SK-N-SH treated with all-trans-retinoic acid at 6 μM for 48 hours (cell line): ENCODE measurements at regions not wholly inside any gene's neighbourhood (a gene's known extent, or its start where the extent isn't known, plus 50 kb on each side); places are given as distances from the start of the nearest gene placed in this dataset.

Source experiments
- ATAC-seq: fragments of 200-7000 bp; cut with Tn5 transposase; 3 replicates; pipeline ENCODE4 v1.9.1; 2020; ENCODE audit warnings: mild to moderate bottlenecking, moderate library complexity
- ARNTL ChIP-seq: fragments of 450-650 bp; formaldehyde crosslinking; IDR thresholded peaks from 2 replicates; pipeline ENCODE4 v1.5.0; 2020; ENCODE audit warnings: low read depth, mild to moderate bottlenecking, moderate library complexity, borderline replicate concordance
- BACH2 ChIP-seq: fragments of 250-450 bp; sonication (Bioruptor Pico); IDR thresholded peaks from 2 replicates; pipeline ENCODE4 v1.9.0; 2021; ENCODE audit warnings: mild to moderate bottlenecking, borderline replicate concordance
- ESRRG ChIP-seq: fragments of 250-450 bp; sonication (Bioruptor Pico); IDR thresholded peaks from 2 replicates; pipeline ENCODE4 v1.6.1; 2021; ENCODE audit warnings: mild to moderate bottlenecking
- GLIS3 ChIP-seq: fragments of 250-450 bp; sonication (Bioruptor Pico); IDR thresholded peaks from 2 replicates; pipeline ENCODE4 v1.5.0; 2020; ENCODE audit warnings: mild to moderate bottlenecking, moderate library complexity
- ISL1 ChIP-seq: fragments of 250-450 bp; sonication (Bioruptor Pico); IDR thresholded peaks from 2 replicates; pipeline ENCODE4 v2.1.2; 2022; ENCODE audit warnings: mild to moderate bottlenecking, moderate library complexity
- OSR1 ChIP-seq: fragments of 250-450 bp; sonication (Bioruptor Pico); IDR thresholded peaks from 2 replicates; pipeline ENCODE4 v1.8.0; 2022; ENCODE audit warnings: moderate library complexity, mild to moderate bottlenecking, inconsistent platforms
- PPARA ChIP-seq: fragments of 250-450 bp; sonication (Bioruptor Pico); IDR thresholded peaks from 2 replicates; pipeline ENCODE4 v1.5.0; 2020; ENCODE audit warnings: mild to moderate bottlenecking, borderline replicate concordance
- RARB ChIP-seq: fragments of 250-450 bp; sonication (Bioruptor Pico); IDR thresholded peaks from 2 replicates; pipeline ENCODE4 v1.8.0; 2021; ENCODE audit warnings: mild to moderate bottlenecking, moderate library complexity
- SNAI2 ChIP-seq: fragments of 250-450 bp; sonication (Bioruptor Pico); IDR thresholded peaks from 2 replicates; pipeline ENCODE4 v1.5.0; 2020; ENCODE audit warnings: mild to moderate bottlenecking, moderate library complexity
- TCF4 ChIP-seq: fragments of 250-450 bp; sonication (Bioruptor Pico); IDR thresholded peaks from 2 replicates; pipeline ENCODE4 v1.8.0; 2021; ENCODE audit warnings: mild to moderate bottlenecking, moderate library complexity, borderline replicate concordance
- TOX ChIP-seq: fragments of 250-450 bp; sonication (Bioruptor Pico); IDR thresholded peaks from 2 replicates; pipeline ENCODE4 v1.8.0; 2021; ENCODE audit warnings: mild to moderate bottlenecking, moderate library complexity, borderline replicate concordance
- ZFP3 ChIP-seq: fragments of 250-450 bp; sonication (Bioruptor Pico); IDR thresholded peaks from 2 replicates; pipeline ENCODE4 v1.5.0; 2020; ENCODE audit warnings: mild to moderate bottlenecking, moderate library complexity
- ZFP30 ChIP-seq: fragments of 450-650 bp; formaldehyde crosslinking; IDR thresholded peaks from 2 replicates; pipeline ENCODE4 v1.5.0; 2022; ENCODE audit warnings: mild to moderate bottlenecking, moderate library complexity
- ZNF565 ChIP-seq: fragments of 450-650 bp; formaldehyde crosslinking; conservative IDR thresholded peaks from 2 replicates; pipeline ENCODE4 v1.5.0; 2020; ENCODE audit warnings: low read depth, mild to moderate bottlenecking, moderate library complexity
- ZNF70 ChIP-seq: fragments of 450-650 bp; formaldehyde crosslinking; IDR thresholded peaks from 2 replicates; pipeline ENCODE4 v1.5.0; 2020; ENCODE audit warnings: mild to moderate bottlenecking, moderate library complexity
- ZNF8 ChIP-seq: fragments of 450-650 bp; formaldehyde crosslinking; IDR thresholded peaks from 2 replicates; pipeline ENCODE4 v1.5.0; 2020; ENCODE audit warnings: mild to moderate bottlenecking, moderate library complexity
- TF ChIP-seq, protein P1 (sequence below): fragments of 250-450 bp; sonication (Bioruptor Pico); IDR thresholded peaks from 2 replicates; pipeline ENCODE4 v1.8.0; 2021; ENCODE audit warnings: low read depth, mild to moderate bottlenecking, moderate library complexity, borderline replicate concordance
- TF ChIP-seq, protein P2 (sequence below): fragments of 250-450 bp; sonication (Bioruptor Pico); IDR thresholded peaks from 2 replicates; pipeline ENCODE4 v1.5.1; 2021; ENCODE audit warnings: mild to moderate bottlenecking, moderate library complexity
- TF ChIP-seq, protein P3 (sequence below): fragments of 250-450 bp; sonication (Bioruptor Pico); IDR thresholded peaks from 2 replicates; pipeline ENCODE4 v1.5.0; 2020; ENCODE audit warnings: mild to moderate bottlenecking, moderate library complexity
- TF ChIP-seq, protein P4 (sequence below): fragments of 250-450 bp; sonication (Bioruptor Pico); IDR thresholded peaks from 2 replicates; pipeline ENCODE4 v1.5.1; 2020; ENCODE audit warnings: low read depth, mild to moderate bottlenecking, moderate library complexity
- TF ChIP-seq, protein P5 (sequence below): fragments of 250-450 bp; sonication (Bioruptor Pico); IDR thresholded peaks from 2 replicates; pipeline ENCODE4 v1.8.0; 2020; ENCODE audit warnings: mild to moderate bottlenecking, moderate library complexity, borderline replicate concordance

DNA sequence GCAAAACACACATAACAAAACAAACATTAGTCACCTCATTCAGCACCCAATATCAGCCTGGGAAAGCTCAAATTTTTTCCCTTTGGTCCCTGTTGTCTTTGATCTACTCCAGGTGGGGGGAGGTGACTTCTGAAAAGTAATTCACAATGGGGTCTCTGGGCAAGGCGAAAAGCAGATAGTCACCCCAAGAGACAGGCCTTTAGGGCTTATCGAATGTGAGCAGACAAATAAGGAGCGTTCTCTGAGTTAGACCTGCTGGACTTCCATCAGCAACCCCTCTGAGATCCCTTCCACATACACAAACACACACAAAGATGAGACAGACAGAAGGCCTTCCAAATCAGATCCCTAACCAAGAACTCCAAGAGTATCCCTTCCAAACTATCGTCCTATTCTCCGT, 171.0 kb upstream of the SMAD3 start:
- TF ChIP-seq RARB (CRISPR knock-in tag) (no peak), ZFP30 (CRISPR knock-in tag) (no peak), ESRRG (no peak), ISL1 (CRISPR knock-in tag) (no peak), ZNF70 (CRISPR knock-in tag) (no peak), ZFP3 (CRISPR knock-in tag) (no peak), TCF4 (CRISPR knock-in tag) (no peak), PPARA (no peak), GLIS3 (CRISPR knock-in tag) (no peak)
- TF ChIP-seq, protein P1, sequence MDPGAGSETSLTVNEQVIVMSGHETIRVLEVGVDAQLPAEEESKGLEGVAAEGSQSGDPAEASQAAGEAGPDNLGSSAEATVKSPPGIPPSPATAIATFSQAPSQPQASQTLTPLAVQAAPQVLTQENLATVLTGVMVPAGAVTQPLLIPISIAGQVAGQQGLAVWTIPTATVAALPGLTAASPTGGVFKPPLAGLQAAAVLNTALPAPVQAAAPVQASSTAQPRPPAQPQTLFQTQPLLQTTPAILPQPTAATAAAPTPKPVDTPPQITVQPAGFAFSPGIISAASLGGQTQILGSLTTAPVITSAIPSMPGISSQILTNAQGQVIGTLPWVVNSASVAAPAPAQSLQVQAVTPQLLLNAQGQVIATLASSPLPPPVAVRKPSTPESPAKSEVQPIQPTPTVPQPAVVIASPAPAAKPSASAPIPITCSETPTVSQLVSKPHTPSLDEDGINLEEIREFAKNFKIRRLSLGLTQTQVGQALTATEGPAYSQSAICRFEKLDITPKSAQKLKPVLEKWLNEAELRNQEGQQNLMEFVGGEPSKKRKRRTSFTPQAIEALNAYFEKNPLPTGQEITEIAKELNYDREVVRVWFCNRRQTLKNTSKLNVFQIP (CRISPR knock-in tag) = no peak
- TF ChIP-seq, protein P2, sequence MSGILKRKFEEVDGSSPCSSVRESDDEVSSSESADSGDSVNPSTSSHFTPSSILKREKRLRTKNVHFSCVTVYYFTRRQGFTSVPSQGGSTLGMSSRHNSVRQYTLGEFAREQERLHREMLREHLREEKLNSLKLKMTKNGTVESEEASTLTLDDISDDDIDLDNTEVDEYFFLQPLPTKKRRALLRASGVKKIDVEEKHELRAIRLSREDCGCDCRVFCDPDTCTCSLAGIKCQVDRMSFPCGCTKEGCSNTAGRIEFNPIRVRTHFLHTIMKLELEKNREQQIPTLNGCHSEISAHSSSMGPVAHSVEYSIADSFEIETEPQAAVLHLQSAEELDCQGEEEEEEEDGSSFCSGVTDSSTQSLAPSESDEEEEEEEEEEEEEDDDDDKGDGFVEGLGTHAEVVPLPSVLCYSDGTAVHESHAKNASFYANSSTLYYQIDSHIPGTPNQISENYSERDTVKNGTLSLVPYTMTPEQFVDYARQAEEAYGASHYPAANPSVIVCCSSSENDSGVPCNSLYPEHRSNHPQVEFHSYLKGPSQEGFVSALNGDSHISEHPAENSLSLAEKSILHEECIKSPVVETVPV (CRISPR knock-in tag) = no peak
- TF ChIP-seq, protein P3, sequence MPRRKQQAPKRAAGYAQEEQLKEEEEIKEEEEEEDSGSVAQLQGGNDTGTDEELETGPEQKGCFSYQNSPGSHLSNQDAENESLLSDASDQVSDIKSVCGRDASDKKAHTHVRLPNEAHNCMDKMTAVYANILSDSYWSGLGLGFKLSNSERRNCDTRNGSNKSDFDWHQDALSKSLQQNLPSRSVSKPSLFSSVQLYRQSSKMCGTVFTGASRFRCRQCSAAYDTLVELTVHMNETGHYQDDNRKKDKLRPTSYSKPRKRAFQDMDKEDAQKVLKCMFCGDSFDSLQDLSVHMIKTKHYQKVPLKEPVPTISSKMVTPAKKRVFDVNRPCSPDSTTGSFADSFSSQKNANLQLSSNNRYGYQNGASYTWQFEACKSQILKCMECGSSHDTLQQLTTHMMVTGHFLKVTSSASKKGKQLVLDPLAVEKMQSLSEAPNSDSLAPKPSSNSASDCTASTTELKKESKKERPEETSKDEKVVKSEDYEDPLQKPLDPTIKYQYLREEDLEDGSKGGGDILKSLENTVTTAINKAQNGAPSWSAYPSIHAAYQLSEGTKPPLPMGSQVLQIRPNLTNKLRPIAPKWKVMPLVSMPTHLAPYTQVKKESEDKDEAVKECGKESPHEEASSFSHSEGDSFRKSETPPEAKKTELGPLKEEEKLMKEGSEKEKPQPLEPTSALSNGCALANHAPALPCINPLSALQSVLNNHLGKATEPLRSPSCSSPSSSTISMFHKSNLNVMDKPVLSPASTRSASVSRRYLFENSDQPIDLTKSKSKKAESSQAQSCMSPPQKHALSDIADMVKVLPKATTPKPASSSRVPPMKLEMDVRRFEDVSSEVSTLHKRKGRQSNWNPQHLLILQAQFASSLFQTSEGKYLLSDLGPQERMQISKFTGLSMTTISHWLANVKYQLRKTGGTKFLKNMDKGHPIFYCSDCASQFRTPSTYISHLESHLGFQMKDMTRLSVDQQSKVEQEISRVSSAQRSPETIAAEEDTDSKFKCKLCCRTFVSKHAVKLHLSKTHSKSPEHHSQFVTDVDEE (CRISPR knock-in tag) = no peak
- no peak for ATAC-seq

DNA sequence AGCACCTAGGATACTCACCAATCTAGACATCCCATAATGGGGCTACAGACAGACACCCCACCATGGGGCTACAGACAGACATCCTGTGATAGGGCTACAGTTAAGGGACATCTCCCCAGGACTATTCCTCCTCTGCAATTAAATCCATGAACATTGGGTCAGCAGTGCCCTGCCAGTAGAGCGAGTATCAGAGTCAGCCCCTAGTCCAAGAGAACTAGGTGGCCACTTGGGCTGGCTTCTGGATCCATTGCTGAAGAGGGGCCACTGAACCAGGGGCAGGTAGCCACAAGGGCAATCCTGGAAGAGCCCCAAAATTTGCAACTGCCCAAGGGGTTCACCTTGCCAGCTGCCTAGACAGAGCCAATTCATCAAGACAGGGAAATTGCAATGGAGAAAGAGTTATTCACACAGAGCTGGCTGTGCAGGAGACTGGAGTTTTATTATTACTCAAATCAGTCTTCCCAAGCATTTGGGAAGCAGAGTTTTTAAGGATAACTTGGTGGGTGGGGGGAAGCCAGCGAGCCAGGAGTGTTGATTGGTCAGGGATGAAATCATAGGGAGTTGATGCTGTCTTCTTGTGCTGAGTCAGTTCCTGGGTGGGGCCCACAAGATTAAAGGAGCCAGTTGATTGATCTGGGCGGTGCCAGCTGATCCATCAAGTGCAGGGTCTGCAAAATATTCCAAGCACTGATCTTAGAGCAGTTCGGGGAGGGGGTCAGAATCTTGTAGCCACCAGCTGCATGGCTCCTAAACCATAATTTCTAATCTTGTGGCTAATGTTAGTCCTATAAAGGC, 170.2 kb upstream of the SMAD3 start:
- TF ChIP-seq TCF4 (CRISPR knock-in tag) = no peak
- TF ChIP-seq ISL1 (CRISPR knock-in tag) = no peak
- TF ChIP-seq RARB (CRISPR knock-in tag) = no peak
- TF ChIP-seq ZNF8 (CRISPR knock-in tag) = no peak
- no peak for ATAC-seq

DNA sequence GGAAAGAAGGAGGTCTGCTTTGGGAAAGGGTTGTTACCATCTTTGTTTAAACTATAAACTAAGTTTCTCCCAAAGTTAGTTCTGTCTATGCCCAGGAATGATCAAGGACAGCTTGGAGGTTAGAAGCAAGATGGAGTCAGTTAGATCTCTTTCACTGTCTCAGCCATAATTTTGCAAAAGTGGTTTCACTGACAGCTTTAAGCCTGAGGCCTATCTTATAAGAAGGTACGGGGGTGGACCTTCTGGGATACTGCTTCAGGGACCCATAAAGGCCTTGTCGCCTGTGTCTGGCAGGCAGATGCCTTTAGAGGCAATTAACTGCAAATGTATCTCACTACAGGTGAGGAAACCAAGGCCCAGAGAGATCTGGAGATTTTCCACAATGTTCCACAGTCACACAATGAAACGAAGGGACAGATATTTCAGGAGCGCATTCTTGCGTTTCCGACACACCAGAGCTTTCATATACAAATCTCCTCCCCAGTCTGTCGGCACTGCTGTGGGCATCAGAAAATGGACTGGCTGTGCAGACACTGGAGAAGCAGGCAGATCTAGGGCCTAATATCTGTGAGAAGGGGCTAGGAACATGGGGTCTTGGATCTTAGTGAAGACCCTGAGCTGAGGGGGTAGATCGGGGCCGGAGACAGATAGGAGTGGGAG, 169.5 kb upstream of the SMAD3 start:
- no peak for ATAC-seq
- TF ChIP-seq, protein P4, sequence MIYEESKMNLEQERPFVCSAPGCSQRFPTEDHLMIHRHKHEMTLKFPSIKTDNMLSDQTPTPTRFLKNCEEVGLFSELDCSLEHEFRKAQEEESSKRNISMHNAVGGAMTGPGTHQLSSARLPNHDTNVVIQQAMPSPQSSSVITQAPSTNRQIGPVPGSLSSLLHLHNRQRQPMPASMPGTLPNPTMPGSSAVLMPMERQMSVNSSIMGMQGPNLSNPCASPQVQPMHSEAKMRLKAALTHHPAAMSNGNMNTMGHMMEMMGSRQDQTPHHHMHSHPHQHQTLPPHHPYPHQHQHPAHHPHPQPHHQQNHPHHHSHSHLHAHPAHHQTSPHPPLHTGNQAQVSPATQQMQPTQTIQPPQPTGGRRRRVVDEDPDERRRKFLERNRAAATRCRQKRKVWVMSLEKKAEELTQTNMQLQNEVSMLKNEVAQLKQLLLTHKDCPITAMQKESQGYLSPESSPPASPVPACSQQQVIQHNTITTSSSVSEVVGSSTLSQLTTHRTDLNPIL (CRISPR knock-in tag) = no peak
- no peak for TF ChIP-seq TOX
- no peak for TF ChIP-seq OSR1 (CRISPR knock-in tag)
- TF ChIP-seq BACH2 = no peak
- TF ChIP-seq PPARA = no peak
- TF ChIP-seq TCF4 (CRISPR knock-in tag) = no peak
- no peak for TF ChIP-seq ZNF565 (CRISPR knock-in tag)
- TF ChIP-seq, protein P1 (CRISPR knock-in tag) = no peak
- TF ChIP-seq ESRRG = no peak
- TF ChIP-seq ZFP3 (CRISPR knock-in tag) = no peak
- TF ChIP-seq, protein P3 (CRISPR knock-in tag) = no peak
- no peak for TF ChIP-seq SNAI2 (CRISPR knock-in tag)
- no peak for TF ChIP-seq GLIS3 (CRISPR knock-in tag)
- TF ChIP-seq, protein P5, sequence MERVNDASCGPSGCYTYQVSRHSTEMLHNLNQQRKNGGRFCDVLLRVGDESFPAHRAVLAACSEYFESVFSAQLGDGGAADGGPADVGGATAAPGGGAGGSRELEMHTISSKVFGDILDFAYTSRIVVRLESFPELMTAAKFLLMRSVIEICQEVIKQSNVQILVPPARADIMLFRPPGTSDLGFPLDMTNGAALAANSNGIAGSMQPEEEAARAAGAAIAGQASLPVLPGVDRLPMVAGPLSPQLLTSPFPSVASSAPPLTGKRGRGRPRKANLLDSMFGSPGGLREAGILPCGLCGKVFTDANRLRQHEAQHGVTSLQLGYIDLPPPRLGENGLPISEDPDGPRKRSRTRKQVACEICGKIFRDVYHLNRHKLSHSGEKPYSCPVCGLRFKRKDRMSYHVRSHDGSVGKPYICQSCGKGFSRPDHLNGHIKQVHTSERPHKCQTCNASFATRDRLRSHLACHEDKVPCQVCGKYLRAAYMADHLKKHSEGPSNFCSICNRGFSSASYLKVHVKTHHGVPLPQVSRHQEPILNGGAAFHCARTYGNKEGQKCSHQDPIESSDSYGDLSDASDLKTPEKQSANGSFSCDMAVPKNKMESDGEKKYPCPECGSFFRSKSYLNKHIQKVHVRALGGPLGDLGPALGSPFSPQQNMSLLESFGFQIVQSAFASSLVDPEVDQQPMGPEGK (CRISPR knock-in tag) = no peak
- TF ChIP-seq ZNF8 (CRISPR knock-in tag) = no peak
- no peak for TF ChIP-seq ARNTL
